ENCODE measurements at regions not wholly inside any gene's neighbourhood (a gene's known extent, or its start where the extent isn't known, plus 50 kb on each side); places are given as distances from the start of the nearest gene placed in this dataset.
A peak's percentile ranks its signal among the peaks of the same experiment; 100 is the strongest.

- no peak for DNase-seq
- no peaks in the 10 kb centered on the region for H3K36me3 ChIP-seq (ENCODE audit: insufficient read depth in 1 of 2, low read depth in 1 of 2)
- H3K27ac ChIP-seq: no peak overlapping the region
- no peaks in the 10 kb centered on the region for H3K27me3 ChIP-seq (ENCODE audit: insufficient read depth in 3 of 3, low read length in 2 of 3)
- no peaks in the 10 kb centered on the region for H3K9me3 ChIP-seq
- no peak for TF ChIP-seq CTCF (IDR thresholded peaks at IDR 0.05)
- intact Hi-C loops (cut with DNase I): loop anchor here in 1 of 2 donors (2.0 kb wide), 1 partner anchor 227 kb away; no protein-coding TSS in a partner anchor
- ATAC-seq: no peak
- H3K4me3 ChIP-seq: no peak overlapping the region
- H3K4me1 ChIP-seq: peaks cover 12% of the 10 kb centered on the region
- 63 to 68% (median 68%) methylated on average over 6 of the region's 6 CpGs for WGBS, 3 donors
Measured at GRCh38 chr3:55177749-55178148, 249.9 kb upstream of the LRTM1 start.

- peaks cover 12% of the 10 kb centered on the region for H3K4me1 ChIP-seq
- intact Hi-C loops (cut with DNase I): no loop called here
- no peak overlapping the region for H3K4me3 ChIP-seq
- no peaks in the 10 kb centered on the region for H3K9me3 ChIP-seq
- 87 to 96% (median 95%) methylated on average over 2 of the region's 2 CpGs for WGBS, 3 donors
- no peak for TF ChIP-seq CTCF (IDR thresholded peaks at IDR 0.05)
- ATAC-seq: no peak
- DNase-seq: no peak
- H3K27ac ChIP-seq: no peak overlapping the region
- H3K27me3 ChIP-seq (ENCODE audit: insufficient read depth in 3 of 3, low read length in 2 of 3): no peaks in the 10 kb centered on the region
- no peaks in the 10 kb centered on the region for H3K36me3 ChIP-seq (ENCODE audit: insufficient read depth in 1 of 2, low read depth in 1 of 2)
Measured at GRCh38 chr3:55175423-55175822, 247.6 kb upstream of the LRTM1 start.

GRCh38 chr3:55174747-55175146, 246.9 kb upstream of the LRTM1 start:
- intact Hi-C loops (cut with DNase I): no loop called here
- Histone ChIP-seq H3K4me1 (peaks cover 12% of the 10 kb centered on the region), H3K36me3 (ENCODE audit: insufficient read depth in 1 of 2, low read depth in 1 of 2) (no peaks in the 10 kb centered on the region), H3K4me3 (no peak overlapping the region), H3K27me3 (ENCODE audit: insufficient read depth in 3 of 3, low read length in 2 of 3) (no peaks in the 10 kb centered on the region), H3K9me3 (no peaks in the 10 kb centered on the region), H3K27ac (no peak overlapping the region)
- no peak for DNase-seq
- 31 to 49% (median 34%) methylated on average over 4 of the region's 4 CpGs for WGBS, 3 donors
- ATAC-seq: peak in 3 of 4 donors; percentile 46 to 72 (median 70)
- TF ChIP-seq CTCF (IDR thresholded peaks at IDR 0.05): no peak

GRCh38 chr3:55173504-55173903, 245.6 kb upstream of the LRTM1 start:
- TF ChIP-seq CTCF (IDR thresholded peaks at IDR 0.05): no peak
- H3K9me3 ChIP-seq: no peaks in the 10 kb centered on the region
- no peaks in the 10 kb centered on the region for H3K27me3 ChIP-seq (ENCODE audit: insufficient read depth in 3 of 3, low read length in 2 of 3)
- no peaks in the 10 kb centered on the region for H3K36me3 ChIP-seq (ENCODE audit: insufficient read depth in 1 of 2, low read depth in 1 of 2)
- 18 to 61% (median 37%) methylated on average over 1 of the region's 1 CpG for WGBS, 3 donors
- peak in 2 of 4 donors; percentile 53 to 61 for ATAC-seq
- intact Hi-C loops (cut with DNase I): no loop called here
- H3K27ac ChIP-seq: no peak overlapping the region
- peaks cover 12% of the 10 kb centered on the region for H3K4me1 ChIP-seq
- DNase-seq: no peak
- no peak overlapping the region for H3K4me3 ChIP-seq

- TF ChIP-seq CTCF (IDR thresholded peaks at IDR 0.05): no peak
Measured at GRCh38 chr3:55172913-55173312, 245.1 kb upstream of the LRTM1 start.

More at GRCh38 chr3:55172913-55173312, 245.1 kb upstream of the LRTM1 start:
- Histone ChIP-seq H3K27ac (no peak overlapping the region), H3K27me3 (ENCODE audit: insufficient read depth in 3 of 3, low read length in 2 of 3) (no peaks in the 10 kb centered on the region), H3K36me3 (ENCODE audit: insufficient read depth in 1 of 2, low read depth in 1 of 2) (no peaks in the 10 kb centered on the region), H3K4me3 (no peak overlapping the region), H3K4me1 (peaks cover 12% of the 10 kb centered on the region), H3K9me3 (no peaks in the 10 kb centered on the region)
- ATAC-seq (no peak), DNase-seq (no peak)
- intact Hi-C loops (cut with DNase I): no loop called here
- 58 to 73% (median 72%) methylated on average over 4 of the region's 4 CpGs for WGBS, 3 donors
